GM21529 (cell line): ENCODE measurements at regions not wholly inside any gene's neighbourhood (a gene's known extent, or its start where the extent isn't known, plus 50 kb on each side); places are given as distances from the start of the nearest gene placed in this dataset.

Experiments
- ATAC-seq: cut with Tn5 transposase; IDR thresholded peaks from one replicate; pipeline ENCODE4 v1.9.1; 2021; ENCODE audit not compliant: unreplicated experiment

- ATAC-seq = no peak
Observed at GRCh38 chr6:12577124-12577850, 139.3 kb upstream of the PHACTR1 start.

GRCh38 chr6:12578097-12578496, 138.5 kb upstream of the PHACTR1 start:
- ATAC-seq = no peak

- no peak for ATAC-seq
Observed at GRCh38 chr6:12578751-12579150, 137.8 kb upstream of the PHACTR1 start.

GRCh38 chr6:12580290-12580689, 136.3 kb upstream of the PHACTR1 start:
- ATAC-seq = no peak

GRCh38 chr6:12582421-12583110, 134.0 kb upstream of the PHACTR1 start:
- ATAC-seq = no peak

GRCh38 chr6:12584631-12585405, 131.7 kb upstream of the PHACTR1 start:
- ATAC-seq = no peak

GRCh38 chr6:12585497-12585958, 131.0 kb upstream of the PHACTR1 start:
- no peak for ATAC-seq

- no peak for ATAC-seq
Observed at GRCh38 chr6:12586721-12587480, 129.7 kb upstream of the PHACTR1 start.

GRCh38 chr6:12590901-12591300, 125.7 kb upstream of the PHACTR1 start:
- ATAC-seq = no peak

GRCh38 chr6:12592634-12593033, 123.9 kb upstream of the PHACTR1 start:
- no peak for ATAC-seq

- ATAC-seq = no peak
Observed at GRCh38 chr6:12593771-12594529, 122.6 kb upstream of the PHACTR1 start.

GRCh38 chr6:12594530-12594893, 122.1 kb upstream of the PHACTR1 start:
- peak; percentile 37 for ATAC-seq

- ATAC-seq = peak; percentile 58
Observed at GRCh38 chr6:12595161-12595811, 121.3 kb upstream of the PHACTR1 start.

- no peak for ATAC-seq
Observed at GRCh38 chr6:12596731-12597130, 119.8 kb upstream of the PHACTR1 start.

GRCh38 chr6:12598919-12599318, 117.6 kb upstream of the PHACTR1 start:
- ATAC-seq = no peak

GRCh38 chr6:12601881-12602280, 114.7 kb upstream of the PHACTR1 start:
- ATAC-seq = no peak

- no peak for ATAC-seq
Observed at GRCh38 chr6:12602342-12602741, 114.2 kb upstream of the PHACTR1 start.

GRCh38 chr6:12602951-12603672, 113.5 kb upstream of the PHACTR1 start:
- ATAC-seq = peak; percentile 24

- ATAC-seq = no peak
Observed at GRCh38 chr6:12603673-12604049, 112.9 kb upstream of the PHACTR1 start.
